Vagina (tissue), 2 donors: ENCODE measurements at regions not wholly inside any gene's neighbourhood (a gene's known extent, or its start where the extent isn't known, plus 50 kb on each side); places are given as distances from the start of the nearest gene placed in this dataset.

ENCODE experiments used
- DNase-seq, 2 donors: peaks; one replicate each; pipeline ENCODE4 v3.0.0-alpha.2; 2017; ENCODE audit errors: extremely low spot score in 2 of 2
- H3K27ac ChIP-seq: fragments of 200-600 bp; sonication (generic); one replicate; pipeline ENCODE4 v1.5.1; 2019
- H3K27me3 ChIP-seq: fragments of 200-600 bp; sonication (generic); one replicate; pipeline ENCODE4 v1.5.1; 2019
- H3K36me3 ChIP-seq, 2 donors: fragments of 200-600 bp; sonication (generic); one replicate each; pipeline ENCODE4 v1.5.1; 2017 to 2019
- H3K4me1 ChIP-seq: fragments of 200-600 bp; sonication (generic); one replicate; pipeline ENCODE4 v1.5.1; 2019
- H3K4me3 ChIP-seq, 2 donors: fragments of 200-600 bp; sonication (generic); 1 replicate in 1 of 2; 2 replicates in 1 of 2; pipeline ENCODE4 v1.5.1; 2016 to 2019
- H3K9me3 ChIP-seq: fragments of 200-600 bp; sonication (generic); one replicate; pipeline ENCODE4 v1.5.1; 2019
- POLR2A ChIP-seq, 2 donors: fragments of 450-650 bp; IDR thresholded peaks; one replicate each; pipeline ENCODE4 v1.6.1; 2017; ENCODE audit warnings: antibody characterized with exemption in 2 of 2, mild to moderate bottlenecking in 2 of 2, moderate library complexity in 2 of 2
- POLR2AphosphoS5 ChIP-seq, 2 donors: sonication (generic); formaldehyde crosslinking; IDR thresholded peaks; one replicate each; pipeline ENCODE4 v1.9.0; 2017; ENCODE audit warnings: antibody characterized with exemption in 2 of 2, mild to moderate bottlenecking in 2 of 2, low read depth in 1 of 2; ENCODE audit not compliant: insufficient read depth in 1 of 2
- intact Hi-C: fragments of 100-400 bp; cut with DNase I; formaldehyde crosslinking; loops from one replicate; pipeline ENCODE4 v1.15.1; 2023
- TF ChIP-seq, protein P1 (sequence below), 3 experiments: fragments of 450-650 bp in 2 of 3; fragments of 200-600 bp in 1 of 3; sonication (generic) in 1 of 3; IDR thresholded peaks; one replicate each; pipeline ENCODE4 v1.5.1; 2017 to 2019; ENCODE audit warnings: antibody characterized with exemption in 3 of 3, mild to moderate bottlenecking in 2 of 3, moderate library complexity in 2 of 3

- H3K36me3 ChIP-seq: no peaks in the 10 kb centered on the region
- H3K9me3 ChIP-seq: no peaks in the 10 kb centered on the region
- H3K4me1 ChIP-seq: peaks cover 6% of the 10 kb centered on the region
- TF ChIP-seq POLR2A (IDR thresholded peaks at IDR 0.05) (no peak), POLR2AphosphoS5 (IDR thresholded peaks at IDR 0.05; ENCODE audit: insufficient read depth in 1 of 2, low read depth in 1 of 2) (no peak)
- TF ChIP-seq, protein P1, sequence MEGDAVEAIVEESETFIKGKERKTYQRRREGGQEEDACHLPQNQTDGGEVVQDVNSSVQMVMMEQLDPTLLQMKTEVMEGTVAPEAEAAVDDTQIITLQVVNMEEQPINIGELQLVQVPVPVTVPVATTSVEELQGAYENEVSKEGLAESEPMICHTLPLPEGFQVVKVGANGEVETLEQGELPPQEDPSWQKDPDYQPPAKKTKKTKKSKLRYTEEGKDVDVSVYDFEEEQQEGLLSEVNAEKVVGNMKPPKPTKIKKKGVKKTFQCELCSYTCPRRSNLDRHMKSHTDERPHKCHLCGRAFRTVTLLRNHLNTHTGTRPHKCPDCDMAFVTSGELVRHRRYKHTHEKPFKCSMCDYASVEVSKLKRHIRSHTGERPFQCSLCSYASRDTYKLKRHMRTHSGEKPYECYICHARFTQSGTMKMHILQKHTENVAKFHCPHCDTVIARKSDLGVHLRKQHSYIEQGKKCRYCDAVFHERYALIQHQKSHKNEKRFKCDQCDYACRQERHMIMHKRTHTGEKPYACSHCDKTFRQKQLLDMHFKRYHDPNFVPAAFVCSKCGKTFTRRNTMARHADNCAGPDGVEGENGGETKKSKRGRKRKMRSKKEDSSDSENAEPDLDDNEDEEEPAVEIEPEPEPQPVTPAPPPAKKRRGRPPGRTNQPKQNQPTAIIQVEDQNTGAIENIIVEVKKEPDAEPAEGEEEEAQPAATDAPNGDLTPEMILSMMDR (IDR thresholded peaks at IDR 0.05): no peak
- no peak overlapping the region for H3K4me3 ChIP-seq
- intact Hi-C loops: no loop called here
- no peak for DNase-seq
- H3K27ac ChIP-seq: no peak overlapping the region
- no peaks in the 10 kb centered on the region for H3K27me3 ChIP-seq
Observed at GRCh38 chr3:187966096-187966495, 187.9 kb upstream of the LPP start.

DNA sequence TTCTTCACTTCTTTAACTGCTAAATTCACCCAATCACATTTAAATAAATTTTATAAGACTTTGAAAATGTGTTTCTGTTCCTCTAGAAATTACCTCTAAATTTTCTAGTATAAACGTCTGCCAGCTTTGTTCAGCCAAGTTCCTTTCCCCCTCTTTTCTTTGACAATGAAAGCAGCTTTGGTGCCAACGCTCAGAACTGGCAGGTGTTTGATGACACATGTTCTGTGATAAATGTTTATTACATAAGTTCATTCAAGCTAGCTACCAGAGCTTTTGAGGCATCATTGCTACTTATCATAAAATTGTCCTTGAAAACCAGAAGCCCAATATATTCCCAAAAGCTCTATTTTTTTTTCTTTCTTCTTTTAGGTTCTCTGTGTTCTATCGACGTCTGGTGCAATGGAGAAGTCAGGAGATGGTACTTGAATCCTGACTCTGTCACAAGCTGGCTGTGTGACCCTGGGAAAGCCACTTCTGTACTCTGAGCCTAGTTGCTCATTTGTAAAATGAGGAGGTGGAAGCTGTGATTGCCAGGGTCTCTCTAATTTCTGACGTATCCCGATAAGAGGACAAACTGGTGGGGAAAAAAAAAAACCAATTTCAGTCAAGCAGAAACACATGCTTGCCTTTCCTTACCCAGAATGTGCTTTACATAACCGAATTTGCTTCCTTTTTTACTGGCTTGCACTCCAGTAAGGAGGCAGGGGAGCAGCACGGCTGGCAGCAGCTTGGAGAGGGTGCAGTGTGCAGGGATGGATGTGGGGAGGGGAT is 187.1 kb upstream of the LPP start:
- TF ChIP-seq POLR2AphosphoS5 (IDR thresholded peaks at IDR 0.05; ENCODE audit: insufficient read depth in 1 of 2, low read depth in 1 of 2): no peak
- TF ChIP-seq, protein P1 (IDR thresholded peaks at IDR 0.05): no peak
- TF ChIP-seq POLR2A (IDR thresholded peaks at IDR 0.05): no peak
- DNase-seq: no peak
- H3K4me1 ChIP-seq: peaks cover 6% of the 10 kb centered on the region
- intact Hi-C loops: no loop called here
- H3K36me3 ChIP-seq: no peaks in the 10 kb centered on the region
- H3K27me3 ChIP-seq: no peaks in the 10 kb centered on the region
- H3K4me3 ChIP-seq: no peak overlapping the region
- no peak overlapping the region for H3K27ac ChIP-seq
- no peaks in the 10 kb centered on the region for H3K9me3 ChIP-seq

DNA sequence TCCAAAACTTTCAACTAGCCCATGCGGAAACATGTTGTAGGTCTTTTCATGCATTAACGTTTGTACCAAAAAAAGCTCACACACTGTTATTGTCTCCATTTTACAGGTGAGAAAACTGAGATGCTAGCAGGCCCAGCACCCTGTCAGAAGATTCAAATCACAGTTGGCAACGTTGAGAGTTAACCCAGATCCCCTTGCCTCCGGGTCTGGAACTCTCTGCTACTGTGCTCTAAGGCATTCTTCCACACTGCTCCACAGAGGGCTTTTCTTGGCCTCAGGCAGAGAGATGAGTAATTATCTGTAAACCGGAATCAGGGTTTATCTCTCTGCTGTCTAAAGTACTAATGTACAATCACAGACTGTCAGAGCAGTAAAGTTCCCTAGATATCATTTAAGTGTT is 186.0 kb upstream of the LPP start:
- Histone ChIP-seq H3K27ac (no peak overlapping the region), H3K4me3 (no peak overlapping the region), H3K36me3 (no peaks in the 10 kb centered on the region), H3K27me3 (no peaks in the 10 kb centered on the region), H3K4me1 (peaks cover 6% of the 10 kb centered on the region), H3K9me3 (no peaks in the 10 kb centered on the region)
- intact Hi-C loops: no loop called here
- DNase-seq: no peak
- TF ChIP-seq POLR2A (IDR thresholded peaks at IDR 0.05) (no peak), POLR2AphosphoS5 (IDR thresholded peaks at IDR 0.05; ENCODE audit: insufficient read depth in 1 of 2, low read depth in 1 of 2) (no peak)
- TF ChIP-seq, protein P1 (IDR thresholded peaks at IDR 0.05): no peak

DNA sequence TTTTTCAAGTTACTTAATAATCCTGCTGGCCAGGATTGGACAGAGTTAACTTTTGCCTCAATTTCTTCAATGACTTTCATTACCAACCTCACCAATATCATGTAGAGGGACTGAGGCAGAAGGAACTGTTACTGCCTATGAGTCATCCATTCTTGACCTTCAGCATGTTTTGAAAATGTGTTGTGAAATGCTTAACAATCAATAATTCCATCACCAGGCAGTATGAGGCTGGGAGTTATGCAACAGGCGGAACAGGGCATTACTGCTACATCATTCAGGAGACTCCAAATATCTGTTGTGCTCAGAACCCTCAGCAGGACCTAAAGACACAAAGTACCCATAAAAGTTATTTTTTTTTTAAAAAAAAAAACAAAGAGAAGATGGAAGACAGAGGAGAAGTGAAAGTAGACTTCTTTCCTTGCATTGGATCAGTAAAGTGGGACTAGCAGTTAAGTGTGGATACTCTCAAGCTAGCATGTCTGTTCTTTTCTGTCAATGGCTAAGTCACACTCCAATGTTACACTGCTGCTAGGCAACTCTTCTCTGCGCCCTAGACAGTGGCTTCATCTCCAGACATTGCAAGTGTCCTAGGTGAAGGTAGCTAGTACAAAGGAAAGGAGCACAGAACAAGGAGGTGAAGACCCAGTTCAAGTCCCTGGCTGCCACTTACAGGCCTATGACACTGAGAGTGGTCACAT is 184.9 kb upstream of the LPP start:
- Histone ChIP-seq H3K4me3 (no peak overlapping the region), H3K36me3 (no peaks in the 10 kb centered on the region), H3K9me3 (no peaks in the 10 kb centered on the region), H3K4me1 (peaks cover 6% of the 10 kb centered on the region), H3K27ac (no peak overlapping the region), H3K27me3 (no peaks in the 10 kb centered on the region)
- TF ChIP-seq, protein P1 (IDR thresholded peaks at IDR 0.05): no peak
- peak in 1 of 2 donors; percentile 79 for TF ChIP-seq POLR2AphosphoS5 (IDR thresholded peaks at IDR 0.05; ENCODE audit: insufficient read depth in 1 of 2, low read depth in 1 of 2)
- no peak for DNase-seq
- intact Hi-C loops: no loop called here

DNA sequence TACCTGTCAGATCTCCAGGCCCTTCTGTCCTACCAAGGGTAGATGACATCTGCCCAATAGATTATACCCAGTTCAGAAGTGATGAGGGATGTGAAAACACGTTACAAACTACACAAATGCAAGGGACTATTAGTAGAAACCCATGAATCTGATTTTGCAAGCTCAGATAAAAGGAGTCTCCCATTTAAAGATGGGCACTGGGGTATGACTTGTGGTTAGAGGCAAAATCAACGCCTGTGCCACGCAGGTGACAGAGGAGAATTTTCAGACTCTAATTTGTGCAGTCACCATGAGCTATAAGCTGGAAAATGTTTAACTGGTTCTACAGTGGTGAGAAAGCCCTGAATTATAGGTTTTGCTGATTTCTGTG is 184.4 kb upstream of the LPP start:
- intact Hi-C loops: no loop called here
- TF ChIP-seq, protein P1 (IDR thresholded peaks at IDR 0.05): no peak
- TF ChIP-seq POLR2AphosphoS5 (IDR thresholded peaks at IDR 0.05; ENCODE audit: insufficient read depth in 1 of 2, low read depth in 1 of 2) (no peak), POLR2A (IDR thresholded peaks at IDR 0.05) (no peak)
- H3K27ac ChIP-seq: no peak overlapping the region

More for the DNA sequence above, 184.4 kb upstream of the LPP start:
- Histone ChIP-seq H3K9me3 (no peaks in the 10 kb centered on the region), H3K4me3 (no peak overlapping the region), H3K27me3 (no peaks in the 10 kb centered on the region), H3K4me1 (peaks cover 6% of the 10 kb centered on the region), H3K36me3 (no peaks in the 10 kb centered on the region)
- DNase-seq: no peak
